ENCODE measurements at regions not wholly inside any gene's neighbourhood (a gene's known extent, or its start where the extent isn't known, plus 50 kb on each side); places are given as distances from the start of the nearest gene placed in this dataset.

DNA sequence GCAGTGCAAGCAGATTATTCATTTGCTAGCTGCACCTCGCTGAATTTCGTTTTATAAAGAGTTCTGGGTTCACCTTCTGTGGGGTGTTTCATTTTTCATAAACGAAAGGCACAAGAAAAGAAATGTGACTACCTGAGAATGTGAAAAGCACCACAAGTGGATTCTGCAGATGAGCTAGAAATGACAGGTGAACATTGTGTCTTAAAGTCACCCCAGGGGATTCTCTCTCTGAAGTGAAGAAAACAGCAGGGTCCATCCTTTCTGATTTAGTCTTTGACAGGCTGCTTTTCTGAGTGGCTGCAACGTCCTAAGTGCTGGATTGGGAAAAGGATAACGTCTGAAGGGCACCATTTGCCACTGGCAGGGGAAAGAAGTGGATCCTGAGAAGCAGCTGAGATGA lies 469.3 kb downstream of the SPATA31D1 start:
- Histone ChIP-seq H3K23ac (ENCODE audit: insufficient read length, low read depth, low read length) (no peak overlapping the region), H2BK20ac (ENCODE audit: low read depth, low read length, poor library complexity, severe bottlenecking) (no peak overlapping the region), H3K79me2 (ENCODE audit: insufficient read depth, low read length) (no peaks in the 10 kb centered on the region), H3K14ac (ENCODE audit: insufficient read depth, low read length) (no peak overlapping the region), H3K27ac (ENCODE audit: insufficient read length, low read depth, low read length) (no peak overlapping the region), H3K23me2 (ENCODE audit: insufficient read length, low read depth, low read length, poor library complexity, severe bottlenecking) (no peaks in the 10 kb centered on the region), H3K56ac (ENCODE audit: insufficient read length, low read depth, low read length) (no peak overlapping the region), H3K9me3 (ENCODE audit: control insufficient read depth, low read depth, low read length) (no peaks in the 10 kb centered on the region), H3T11ph (ENCODE audit: low read length) (no peak overlapping the region), H3K4ac (ENCODE audit: low read depth, low read length) (no peak overlapping the region), H3K18ac (ENCODE audit: insufficient read length, low read depth, low read length) (no peak overlapping the region), H3K4me1 (ENCODE audit: insufficient read depth, low read length) (no peaks in the 10 kb centered on the region), H4K20me1 (ENCODE audit: control insufficient read depth, insufficient read depth, insufficient read length) (no peaks in the 10 kb centered on the region), H3K27me3 (ENCODE audit: insufficient read depth, low read length) (no peaks in the 10 kb centered on the region), H2BK15ac (ENCODE audit: low read depth, low read length) (no peak overlapping the region), H3K9ac (ENCODE audit: extremely low read depth, insufficient read length, low read length) (no peak overlapping the region), H2AFZ (ENCODE audit: low read length) (no peak overlapping the region), H4K8ac (replicated peaks; ENCODE audit: insufficient read length, low read depth, low read length) (no peak overlapping the region), H2BK5ac (ENCODE audit: insufficient read length, low read length) (no peak overlapping the region), H2BK12ac (ENCODE audit: insufficient read length, low read depth, low read length) (no peak overlapping the region), H4K5ac (ENCODE audit: insufficient read length, low read depth, low read length) (no peak overlapping the region), H2BK120ac (ENCODE audit: low read depth, low read length, poor library complexity, severe bottlenecking) (no peak overlapping the region), H3K4me2 (ENCODE audit: insufficient read depth, insufficient read length, low read length) (no peak overlapping the region), H3K79me1 (ENCODE audit: insufficient read depth, low read depth, low read length, poor library complexity, severe bottlenecking) (no peaks in the 10 kb centered on the region), H4K91ac (ENCODE audit: insufficient read length, low read depth, low read length) (no peak overlapping the region), H2AK5ac (ENCODE audit: insufficient read length, low read length) (no peak overlapping the region)
- H3K9me3 Mint-ChIP-seq = no peaks in the 10 kb centered on the region
- H3K36me3 Mint-ChIP-seq (ENCODE audit: insufficient read depth in 1 of 3, low read depth in 3 of 3) = no peaks in the 10 kb centered on the region
- WGBS (ENCODE audit: extremely low coverage, insufficient read length, low lambda C conversion rate) = no CpG with 5 or more reads among the region's 5 CpGs
- H3K27me3 Mint-ChIP-seq (ENCODE audit: low read depth) = no peaks in the 10 kb centered on the region
- H3K4me3 Mint-ChIP-seq = no peak overlapping the region
- H3K4me1 Mint-ChIP-seq = peaks cover 5 to 7% of the 10 kb centered on the region in 2 experiments; a peak in 3 of 4 replicates
- no peak overlapping the region for H3K27ac Mint-ChIP-seq
- TF ChIP-seq CTCF (conservative IDR thresholded peaks at IDR 0.05) = no peak
- DNase-seq = no peak
